GM12875 (cell line): ENCODE measurements at regions not wholly inside any gene's neighbourhood (a gene's known extent, or its start where the extent isn't known, plus 50 kb on each side); places are given as distances from the start of the nearest gene placed in this dataset.

ENCODE experiments used
- H3K4me3 ChIP-seq: one replicate; pipeline ENCODE4 v1.5.1; 2011; ENCODE audit warnings: low read depth, low read length, control low read depth
- TF ChIP-seq, protein P1 (sequence below): IDR thresholded peaks from 2 replicates; pipeline ENCODE4 v1.5.1; 2011; ENCODE audit warnings: low read depth, mild to moderate bottlenecking, control low read depth, inconsistent platforms, low read length, moderate library complexity, borderline replicate concordance; ENCODE audit not compliant: insufficient read depth

GRCh38 chr5:68818870-68819269, 274.9 kb upstream of the SLC30A5 start:
- TF ChIP-seq, protein P1, sequence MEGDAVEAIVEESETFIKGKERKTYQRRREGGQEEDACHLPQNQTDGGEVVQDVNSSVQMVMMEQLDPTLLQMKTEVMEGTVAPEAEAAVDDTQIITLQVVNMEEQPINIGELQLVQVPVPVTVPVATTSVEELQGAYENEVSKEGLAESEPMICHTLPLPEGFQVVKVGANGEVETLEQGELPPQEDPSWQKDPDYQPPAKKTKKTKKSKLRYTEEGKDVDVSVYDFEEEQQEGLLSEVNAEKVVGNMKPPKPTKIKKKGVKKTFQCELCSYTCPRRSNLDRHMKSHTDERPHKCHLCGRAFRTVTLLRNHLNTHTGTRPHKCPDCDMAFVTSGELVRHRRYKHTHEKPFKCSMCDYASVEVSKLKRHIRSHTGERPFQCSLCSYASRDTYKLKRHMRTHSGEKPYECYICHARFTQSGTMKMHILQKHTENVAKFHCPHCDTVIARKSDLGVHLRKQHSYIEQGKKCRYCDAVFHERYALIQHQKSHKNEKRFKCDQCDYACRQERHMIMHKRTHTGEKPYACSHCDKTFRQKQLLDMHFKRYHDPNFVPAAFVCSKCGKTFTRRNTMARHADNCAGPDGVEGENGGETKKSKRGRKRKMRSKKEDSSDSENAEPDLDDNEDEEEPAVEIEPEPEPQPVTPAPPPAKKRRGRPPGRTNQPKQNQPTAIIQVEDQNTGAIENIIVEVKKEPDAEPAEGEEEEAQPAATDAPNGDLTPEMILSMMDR, result no peak
- H3K4me3 ChIP-seq, result no peak overlapping the region

- H3K4me3 ChIP-seq, result no peak overlapping the region
- TF ChIP-seq, protein P1, result no peak
These were observed 272.8 kb upstream of the SLC30A5 start for GRCh38 chr5:68821056-68821455.

DNA sequence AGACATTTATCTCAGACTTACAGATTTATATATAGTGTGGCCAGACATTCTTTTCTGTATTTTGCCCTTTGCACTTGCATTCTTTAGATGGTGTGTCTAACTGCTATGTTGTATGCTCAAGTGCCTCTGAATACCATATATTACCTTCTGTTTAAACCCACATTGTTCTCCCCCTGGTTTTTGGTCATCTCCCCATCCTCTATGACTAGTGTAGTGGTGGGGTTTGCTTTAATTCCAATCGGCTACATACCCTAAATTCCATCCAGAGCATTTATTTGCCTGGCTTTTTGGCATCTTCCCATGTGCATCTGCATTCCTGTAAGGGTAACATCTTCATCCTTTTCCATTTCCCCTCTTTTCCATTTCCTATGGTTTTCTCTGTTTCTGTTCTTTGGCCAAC, 271.0 kb upstream of the SLC30A5 start:
- TF ChIP-seq, protein P1, result no peak
- no peak overlapping the region for H3K4me3 ChIP-seq

- TF ChIP-seq, protein P1, result no peak
These were observed 270.5 kb upstream of the SLC30A5 start for GRCh38 chr5:68823301-68823700.

GRCh38 chr5:68830377-68830898, 263.4 kb upstream of the SLC30A5 start:
- no peak overlapping the region for H3K4me3 ChIP-seq
- TF ChIP-seq, protein P1, result no peak

More at GRCh38 chr5:68823301-68823700, 270.5 kb upstream of the SLC30A5 start:
- H3K4me3 ChIP-seq, result no peak overlapping the region

- TF ChIP-seq, protein P1, result no peak
- no peak overlapping the region for H3K4me3 ChIP-seq
These were observed 259.3 kb upstream of the SLC30A5 start for GRCh38 chr5:68834491-68834981.

GRCh38 chr5:68838157-68838718, 255.6 kb upstream of the SLC30A5 start:
- no peak overlapping the region for H3K4me3 ChIP-seq
- TF ChIP-seq, protein P1, result no peak
